ENCODE measurements at regions not wholly inside any gene's neighbourhood (a gene's known extent, or its start where the extent isn't known, plus 50 kb on each side); places are given as distances from the start of the nearest gene placed in this dataset.

GRCh38 chr4:111693758-111694157 lies 451.5 kb upstream of the FAM241A start:
- TF ChIP-seq HOMEZ (CRISPR knock-in tag; IDR thresholded peaks at IDR 0.05) = no peak
- no peak for TF ChIP-seq REST (IDR thresholded peaks at IDR 0.05; ENCODE audit: borderline replicate concordance)
- no peak for TF ChIP-seq REST (CRISPR knock-in tag; IDR thresholded peaks at IDR 0.05; ENCODE audit: low read depth)
